OCI-LY7 (cell line): ENCODE measurements at regions not wholly inside any gene's neighbourhood (a gene's known extent, or its start where the extent isn't known, plus 50 kb on each side); places are given as distances from the start of the nearest gene placed in this dataset.
A peak's percentile ranks its signal among the peaks of the same experiment; 100 is the strongest.

Experiments used
- BruUV-seq: library from RNA; stranded (reverse); fragments of 400-500 nt; replicated peaks from 2 replicates; lab custom pipeline; 2021; lab: Mats Ljungman, UMichigan
- CTCF ChIA-PET: fragments of 300-600 bp; sonication (Branson Sonifier 250); formaldehyde crosslinking; loops from one replicate; lab custom pipeline; 2022; ENCODE audit warnings: antibody characterized with exemption; ENCODE audit not compliant: unreplicated experiment; lab: Charles Lee
- POLR2A ChIA-PET: fragments of 300-600 bp; sonication (Branson Sonifier 250); formaldehyde crosslinking; loops from one replicate; lab custom pipeline; 2022; ENCODE audit warnings: antibody characterized with exemption; lab: Charles Lee
- DNase-seq: peaks from one replicate; pipeline ENCODE4 v3.0.0-alpha.2; 2015; ENCODE audit warnings: low spot score
- H2AFZ ChIP-seq: fragments of 200-600 bp; sonication (generic), shearing (Covaris generic); 2 replicates; pipeline ENCODE4 v1.6.1; 2014; ENCODE audit warnings: mild to moderate bottlenecking, antibody characterized with exemption, low read length, moderate library complexity
- H3K27ac ChIP-seq: fragments of 200-600 bp; sonication (generic); 2 replicates; pipeline ENCODE4 v1.5.1; 2014; ENCODE audit warnings: mixed run types, low read depth, mild to moderate bottlenecking, moderate library complexity, low read length, inconsistent platforms; ENCODE audit not compliant: poor library complexity, severe bottlenecking
- H3K36me3 ChIP-seq: fragments of 200-600 bp; sonication (generic); 2 replicates; pipeline ENCODE4 v1.6.1; 2014; ENCODE audit warnings: mild to moderate bottlenecking, antibody characterized with exemption, low read length, moderate library complexity, mixed read lengths; ENCODE audit not compliant: insufficient read depth
- H3K4me1 ChIP-seq: fragments of 200-600 bp; sonication (generic); 2 replicates; pipeline ENCODE4 v1.5.1; 2014; ENCODE audit warnings: mild to moderate bottlenecking, low read length; ENCODE audit not compliant: insufficient read depth, poor library complexity, severe bottlenecking
- H3K4me2 ChIP-seq: fragments of 200-600 bp; sonication (generic); 2 replicates; pipeline ENCODE4 v1.6.1; 2014; ENCODE audit warnings: mild to moderate bottlenecking, low read length
- H3K4me3 ChIP-seq: fragments of 200-600 bp; sonication (generic); 2 replicates; pipeline ENCODE4 v1.5.1; 2014; ENCODE audit warnings: mild to moderate bottlenecking, low read depth, low read length; ENCODE audit not compliant: poor library complexity, severe bottlenecking
- H3K79me2 ChIP-seq: fragments of 200-600 bp; sonication (generic); 2 replicates; pipeline ENCODE4 v1.6.1; 2016; ENCODE audit warnings: low read depth, mild to moderate bottlenecking, low read length, moderate library complexity, mixed read lengths; ENCODE audit not compliant: insufficient read depth
- H3K9me2 ChIP-seq: fragments of 200-600 bp; sonication (generic); 2 replicates; pipeline ENCODE4 v1.6.1; 2016; ENCODE audit warnings: mild to moderate bottlenecking, low read length, mixed read lengths; ENCODE audit not compliant: insufficient read depth
- H3K9me3 ChIP-seq: fragments of 200-600 bp; sonication (generic); 2 replicates; pipeline ENCODE4 v1.6.1; 2014; ENCODE audit warnings: mild to moderate bottlenecking, mixed run types, low read length, mixed read lengths
- H4K20me1 ChIP-seq: fragments of 200-600 bp; sonication (generic); 2 replicates; pipeline ENCODE4 v1.6.1; 2014; ENCODE audit warnings: mild to moderate bottlenecking, antibody characterized with exemption, low read length, moderate library complexity, mixed read lengths; ENCODE audit not compliant: insufficient read depth
- CTCF ChIP-seq: fragments of 200-600 bp; sonication (generic); conservative IDR thresholded peaks from 2 replicates; pipeline ENCODE4 v1.5.1; 2014; ENCODE audit warnings: mild to moderate bottlenecking, antibody characterized with exemption, low read length, moderate library complexity, mixed read lengths
- EZH2phosphoT487 ChIP-seq: fragments of 200-600 bp; sonication (generic); IDR thresholded peaks from 2 replicates; pipeline ENCODE4 v1.6.1; 2018; ENCODE audit warnings: low read depth, borderline replicate concordance, mild to moderate bottlenecking, mixed run types, antibody characterized with exemption, low read length, moderate library complexity, mixed read lengths
- intact Hi-C: fragments of 100-400 bp; cut with micrococcal nuclease; formaldehyde crosslinking; loops from one replicate; pipeline ENCODE4 v1.10.0; 2022; ENCODE audit not compliant: unreplicated experiment

GRCh38 chr16:64136314-64136713, 985.5 kb downstream of the CDH11 start:
- POLR2A ChIA-PET: no interaction called here
- no peak overlapping the region for H3K4me2 ChIP-seq
- DNase-seq: no peak
- H3K27ac ChIP-seq: no peak overlapping the region
- no peaks in the 10 kb centered on the region for H3K36me3 ChIP-seq
- no peaks in the 10 kb centered on the region for H3K9me2 ChIP-seq
- H2AFZ ChIP-seq: no peak overlapping the region
- H3K79me2 ChIP-seq: no peaks in the 10 kb centered on the region
- CTCF ChIA-PET: no interaction called here
- H4K20me1 ChIP-seq: no peaks in the 10 kb centered on the region
- no peaks in the 10 kb centered on the region for H3K9me3 ChIP-seq
- BruUV-seq: no TSS peak
- TF ChIP-seq CTCF: no peak
- TF ChIP-seq EZH2phosphoT487: no peak
- H3K4me1 ChIP-seq: peaks cover 9% of the 10 kb centered on the region
- intact Hi-C loops: no loop called here
- H3K4me3 ChIP-seq: no peak overlapping the region

GRCh38 chr16:64133366-64133765, 988.5 kb downstream of the CDH11 start:
- Histone ChIP-seq H3K79me2 (no peaks in the 10 kb centered on the region), H2AFZ (peak overlapping the region; percentile 72), H3K9me3 (no peaks in the 10 kb centered on the region), H3K9me2 (no peaks in the 10 kb centered on the region), H3K27ac (no peak overlapping the region), H3K4me3 (no peak overlapping the region), H3K36me3 (no peaks in the 10 kb centered on the region), H4K20me1 (no peaks in the 10 kb centered on the region), H3K4me2 (peak overlapping the region; percentile 23; the same call in 1 of the 2 replicates), H3K4me1 (peaks cover 9% of the 10 kb centered on the region)
- ChIA-PET CTCF (no interaction called here), POLR2A (interaction anchor here (0.6 kb wide), 2 partner anchors 569 to 690 kb away, joined by 3 read pairs; no protein-coding TSS in a partner anchor)
- DNase-seq: no peak
- intact Hi-C loops: no loop called here
- no TSS peak for BruUV-seq
- TF ChIP-seq EZH2phosphoT487 (no peak), CTCF (no peak)

- CTCF ChIA-PET: no interaction called here
- BruUV-seq: no TSS peak
- H2AFZ ChIP-seq: peak overlapping the region; percentile 72
Observed at GRCh38 chr16:64132759-64133361, 989.0 kb downstream of the CDH11 start.

More at GRCh38 chr16:64132759-64133361, 989.0 kb downstream of the CDH11 start:
- POLR2A ChIA-PET: interaction anchor here (0.6 kb wide), 1 partner anchor 691 kb away, joined by 3 read pairs; no protein-coding TSS in a partner anchor
- intact Hi-C loops: no loop called here
- Histone ChIP-seq H3K4me1 (peaks cover 9% of the 10 kb centered on the region), H3K36me3 (no peaks in the 10 kb centered on the region), H3K4me3 (no peak overlapping the region), H3K9me2 (no peaks in the 10 kb centered on the region), H3K79me2 (no peaks in the 10 kb centered on the region), H4K20me1 (no peaks in the 10 kb centered on the region), H3K27ac (no peak overlapping the region), H3K4me2 (peak overlapping the region; percentile 23; the same call in 1 of the 2 replicates), H3K9me3 (no peaks in the 10 kb centered on the region)
- TF ChIP-seq CTCF (no peak), EZH2phosphoT487 (no peak)
- peak; percentile 56 for DNase-seq
